Thyroid gland (tissue), 4 donors: ENCODE measurements at regions not wholly inside any gene's neighbourhood (a gene's known extent, or its start where the extent isn't known, plus 50 kb on each side); places are given as distances from the start of the nearest gene placed in this dataset.

Source experiments
- DNase-seq, 2 donors: peaks; one replicate each; pipeline ENCODE4 v3.0.0-alpha.2; 2019
- H3K27ac ChIP-seq, 3 donors: fragments of 200-600 bp; sonication (generic); 1 replicate in 2 of 3; 2 replicates in 1 of 3; pipeline ENCODE4 v1.5.1; 2016 to 2019; ENCODE audit warnings: mild to moderate bottlenecking in 1 of 3, moderate library complexity in 1 of 3
- H3K27me3 ChIP-seq: fragments of 200-600 bp; sonication (generic); one replicate; pipeline ENCODE4 v1.5.1; 2019
- H3K36me3 ChIP-seq, 2 donors: fragments of 200-600 bp; sonication (generic); one replicate each; pipeline ENCODE4 v1.5.1; 2016 to 2019
- H3K4me1 ChIP-seq, 2 donors: fragments of 200-600 bp; sonication (generic); one replicate each; pipeline ENCODE4 v1.5.1; 2017 to 2019
- H3K4me3 ChIP-seq, 3 donors: fragments of 200-600 bp; sonication (generic); replicated peaks in 1 of 3; 1 replicate in 2 of 3; 2 replicates in 1 of 3; pipeline ENCODE4 v1.5.1; 2016; ENCODE audit warnings: mild to moderate bottlenecking in 1 of 3
- H3K9me3 ChIP-seq: fragments of 200-600 bp; sonication (generic); one replicate; pipeline ENCODE4 v1.5.1; 2017
- POLR2A ChIP-seq, 2 donors: fragments of 450-650 bp; IDR thresholded peaks; one replicate each; pipeline ENCODE4 v1.6.1; 2017; ENCODE audit warnings: antibody characterized with exemption in 2 of 2, mild to moderate bottlenecking in 2 of 2, moderate library complexity in 1 of 2
- WGBS, 2 donors: methylation state at CpG; one replicate each; pipeline ENCODE4 v1.1.5; 2017; 5-methylcytosine and 5-hydroxymethylcytosine counted together
- intact Hi-C: fragments of 100-400 bp; cut with DNase I; formaldehyde crosslinking; loops from one replicate; pipeline ENCODE4 v1.15.1; 2023
- TF ChIP-seq, protein P1 (sequence below), 6 experiments: fragments of 200-600 bp in 3 of 6; fragments of 450-650 bp in 3 of 6; sonication (generic) in 3 of 6; IDR thresholded peaks; one replicate each; pipeline ENCODE4 v1.5.1; 2016 to 2019; ENCODE audit warnings: antibody characterized with exemption in 6 of 6, mild to moderate bottlenecking in 2 of 6, inconsistent platforms in 1 of 6, moderate library complexity in 1 of 6

DNA sequence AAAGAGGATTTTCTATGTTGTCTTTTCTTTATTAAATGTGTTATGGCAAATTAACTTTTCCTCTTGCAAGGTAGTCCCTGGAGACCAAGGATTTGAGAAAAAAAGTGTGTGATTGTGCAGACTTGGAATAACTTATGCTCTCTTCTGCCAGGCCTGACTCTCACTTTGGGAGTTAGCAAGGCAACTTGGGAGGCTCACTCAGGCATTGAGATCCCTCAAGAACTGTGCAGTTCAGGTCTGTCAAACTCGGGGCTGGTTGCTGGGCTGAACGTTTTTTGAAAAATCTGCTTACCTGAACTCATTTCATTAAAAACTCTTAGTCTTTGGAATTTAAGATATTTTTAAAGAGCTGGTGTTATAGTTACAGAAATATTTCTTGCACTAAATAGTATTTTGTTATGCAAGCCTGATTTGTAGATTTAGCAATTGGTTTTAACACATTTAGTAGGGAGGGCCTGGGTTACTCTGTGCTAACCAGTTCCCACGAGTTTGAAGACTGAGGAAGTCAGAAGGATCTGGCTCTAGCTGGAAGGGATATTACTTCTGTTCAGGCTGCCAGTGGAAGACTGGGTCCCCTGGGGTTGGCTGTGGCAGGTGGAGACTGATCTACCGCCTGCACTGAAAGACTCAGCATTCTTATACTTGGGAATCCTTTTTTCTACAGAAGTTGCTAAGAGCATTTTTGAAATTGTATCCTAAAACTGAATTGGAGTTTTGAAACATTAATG is 150.4 kb upstream of the PCSK5 start:
- Histone ChIP-seq H3K36me3 (no peaks in the 10 kb centered on the region), H3K27ac (peak overlapping the region; percentile 13 to 41 (median 29)), H3K27me3 (no peaks in the 10 kb centered on the region), H3K4me1 (peaks cover 0 to 10% of the 10 kb centered on the region in 2 donors), H3K4me3 (no peak overlapping the region), H3K9me3 (no peaks in the 10 kb centered on the region)
- TF ChIP-seq, protein P1, sequence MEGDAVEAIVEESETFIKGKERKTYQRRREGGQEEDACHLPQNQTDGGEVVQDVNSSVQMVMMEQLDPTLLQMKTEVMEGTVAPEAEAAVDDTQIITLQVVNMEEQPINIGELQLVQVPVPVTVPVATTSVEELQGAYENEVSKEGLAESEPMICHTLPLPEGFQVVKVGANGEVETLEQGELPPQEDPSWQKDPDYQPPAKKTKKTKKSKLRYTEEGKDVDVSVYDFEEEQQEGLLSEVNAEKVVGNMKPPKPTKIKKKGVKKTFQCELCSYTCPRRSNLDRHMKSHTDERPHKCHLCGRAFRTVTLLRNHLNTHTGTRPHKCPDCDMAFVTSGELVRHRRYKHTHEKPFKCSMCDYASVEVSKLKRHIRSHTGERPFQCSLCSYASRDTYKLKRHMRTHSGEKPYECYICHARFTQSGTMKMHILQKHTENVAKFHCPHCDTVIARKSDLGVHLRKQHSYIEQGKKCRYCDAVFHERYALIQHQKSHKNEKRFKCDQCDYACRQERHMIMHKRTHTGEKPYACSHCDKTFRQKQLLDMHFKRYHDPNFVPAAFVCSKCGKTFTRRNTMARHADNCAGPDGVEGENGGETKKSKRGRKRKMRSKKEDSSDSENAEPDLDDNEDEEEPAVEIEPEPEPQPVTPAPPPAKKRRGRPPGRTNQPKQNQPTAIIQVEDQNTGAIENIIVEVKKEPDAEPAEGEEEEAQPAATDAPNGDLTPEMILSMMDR (IDR thresholded peaks at IDR 0.05) = no peak
- no peak for TF ChIP-seq POLR2A (IDR thresholded peaks at IDR 0.05)
- intact Hi-C loops = no loop called here
- 28 to 33% methylated on average over 4 of the region's 4 CpGs for WGBS, 2 donors
- peak; percentile 51 to 66 for DNase-seq

GRCh38 chr9:75743855-75744254 is 146.6 kb upstream of the PCSK5 start:
- H3K36me3 ChIP-seq = no peaks in the 10 kb centered on the region
- no peak overlapping the region for H3K4me3 ChIP-seq

GRCh38 chr9:75754080-75754479 is 136.4 kb upstream of the PCSK5 start:
- TF ChIP-seq POLR2A (IDR thresholded peaks at IDR 0.05) = no peak
- TF ChIP-seq, protein P1 (IDR thresholded peaks at IDR 0.05) = no peak
- DNase-seq = no peak
- Histone ChIP-seq H3K4me3 (no peak overlapping the region), H3K4me1 (no peaks in the 10 kb centered on the region), H3K36me3 (no peaks in the 10 kb centered on the region), H3K9me3 (no peaks in the 10 kb centered on the region), H3K27me3 (no peaks in the 10 kb centered on the region), H3K27ac (no peak overlapping the region)
- WGBS, 2 donors = 79 to 84% methylated on average over 4 of the region's 4 CpGs
- intact Hi-C loops = no loop called here

More at GRCh38 chr9:75743855-75744254, 146.6 kb upstream of the PCSK5 start:
- TF ChIP-seq POLR2A (IDR thresholded peaks at IDR 0.05) = no peak
- TF ChIP-seq, protein P1 (IDR thresholded peaks at IDR 0.05) = no peak
- H3K4me1 ChIP-seq = peaks cover 0 to 10% of the 10 kb centered on the region in 2 donors
- H3K27ac ChIP-seq = no peak overlapping the region
- WGBS, 2 donors = 66 to 76% methylated on average over 1 of the region's 1 CpG
- H3K9me3 ChIP-seq = no peaks in the 10 kb centered on the region
- intact Hi-C loops = no loop called here
- no peak for DNase-seq
- H3K27me3 ChIP-seq = no peaks in the 10 kb centered on the region

DNA sequence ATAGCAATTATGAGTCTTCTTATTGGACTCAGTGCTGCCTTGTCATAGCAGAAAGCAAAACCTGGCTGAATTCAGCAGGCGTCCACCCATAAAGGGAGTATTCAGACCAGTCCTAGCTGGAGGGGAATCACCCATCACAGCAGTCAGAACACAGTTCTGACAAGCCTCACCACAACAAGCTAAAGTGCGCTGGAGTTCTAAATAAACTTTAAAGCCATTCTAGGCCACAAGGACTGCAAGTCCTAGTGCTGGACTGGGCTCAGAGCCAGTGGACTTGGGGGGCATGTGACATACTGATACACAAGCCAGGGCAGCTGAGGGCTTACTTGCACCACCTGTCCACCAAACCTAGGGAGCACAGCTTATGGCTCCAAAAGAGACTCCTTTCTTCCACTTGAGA is 115.3 kb upstream of the PCSK5 start:
- intact Hi-C loops = no loop called here
- TF ChIP-seq, protein P1 (IDR thresholded peaks at IDR 0.05) = no peak
- TF ChIP-seq POLR2A (IDR thresholded peaks at IDR 0.05) = no peak
- Histone ChIP-seq H3K27ac (peak overlapping the region in 1 of 3 donors; percentile 27), H3K9me3 (no peaks in the 10 kb centered on the region), H3K4me1 (no peaks in the 10 kb centered on the region), H3K27me3 (no peaks in the 10 kb centered on the region), H3K36me3 (no peaks in the 10 kb centered on the region), H3K4me3 (no peak overlapping the region)
- WGBS, 2 donors = 50 to 54% methylated on average over 2 of the region's 2 CpGs
- peak; percentile 76 to 81 for DNase-seq

- no peak for TF ChIP-seq POLR2A (IDR thresholded peaks at IDR 0.05)
- TF ChIP-seq, protein P1 (IDR thresholded peaks at IDR 0.05) = no peak
- Histone ChIP-seq H3K36me3 (no peaks in the 10 kb centered on the region), H3K4me1 (no peaks in the 10 kb centered on the region), H3K9me3 (no peaks in the 10 kb centered on the region), H3K4me3 (no peak overlapping the region), H3K27me3 (no peaks in the 10 kb centered on the region), H3K27ac (no peak overlapping the region)
- peak in 1 of 2 donors; percentile 10 for DNase-seq
- intact Hi-C loops = no loop called here
- WGBS, 2 donors = 58 to 69% methylated on average over 1 of the region's 1 CpG
Measured at GRCh38 chr9:75775966-75776691, 114.3 kb upstream of the PCSK5 start.
